ENCODE measurements at regions not wholly inside any gene's neighbourhood (a gene's known extent, or its start where the extent isn't known, plus 50 kb on each side); places are given as distances from the start of the nearest gene placed in this dataset.

- no peak for DNase-seq (ENCODE audit: low read depth)
- no peak overlapping the region for H3K4me3 ChIP-seq (ENCODE audit: low read depth, low read length)
- TF ChIP-seq CTCF (IDR thresholded peaks at IDR 0.05; ENCODE audit: control insufficient read depth, extremely low read depth, insufficient read depth): no peak
Observed at GRCh38 chr20:6579824-6580223, 187.7 kb upstream of the BMP2 start.

- no peak overlapping the region for H3K4me3 ChIP-seq (ENCODE audit: low read depth, low read length)
- TF ChIP-seq CTCF (IDR thresholded peaks at IDR 0.05; ENCODE audit: control insufficient read depth, extremely low read depth, insufficient read depth): no peak
- DNase-seq (ENCODE audit: low read depth): no peak
Observed at GRCh38 chr20:6579417-6579816, 188.1 kb upstream of the BMP2 start.

- H3K4me3 ChIP-seq (ENCODE audit: low read depth, low read length): no peak overlapping the region
- no peak for TF ChIP-seq CTCF (IDR thresholded peaks at IDR 0.05; ENCODE audit: control insufficient read depth, extremely low read depth, insufficient read depth)
- DNase-seq (ENCODE audit: low read depth): no peak
Observed at GRCh38 chr20:6577451-6577850, 190.0 kb upstream of the BMP2 start.

- no peak for DNase-seq (ENCODE audit: low read depth)
- no peak overlapping the region for H3K4me3 ChIP-seq (ENCODE audit: low read depth, low read length)
- TF ChIP-seq CTCF (IDR thresholded peaks at IDR 0.05; ENCODE audit: control insufficient read depth, extremely low read depth, insufficient read depth): no peak
Observed at GRCh38 chr20:6576726-6577125, 190.8 kb upstream of the BMP2 start.

GRCh38 chr20:6575912-6576401 lies 191.5 kb upstream of the BMP2 start:
- DNase-seq (ENCODE audit: low read depth): no peak
- TF ChIP-seq CTCF (IDR thresholded peaks at IDR 0.05; ENCODE audit: control insufficient read depth, extremely low read depth, insufficient read depth): no peak
- H3K4me3 ChIP-seq (ENCODE audit: low read depth, low read length): no peak overlapping the region

- H3K4me3 ChIP-seq (ENCODE audit: low read depth, low read length): no peak overlapping the region
- no peak for TF ChIP-seq CTCF (IDR thresholded peaks at IDR 0.05; ENCODE audit: control insufficient read depth, extremely low read depth, insufficient read depth)
- DNase-seq (ENCODE audit: low read depth): no peak
Observed at GRCh38 chr20:6566821-6567220, 200.7 kb upstream of the BMP2 start.

GRCh38 chr20:6562111-6562510 lies 205.4 kb upstream of the BMP2 start:
- H3K4me3 ChIP-seq (ENCODE audit: low read depth, low read length): no peak overlapping the region
- no peak for TF ChIP-seq CTCF (IDR thresholded peaks at IDR 0.05; ENCODE audit: control insufficient read depth, extremely low read depth, insufficient read depth)
- no peak for DNase-seq (ENCODE audit: low read depth)

Data from LNCaP clone FGC (cell line).